ENCODE measurements at regions not wholly inside any gene's neighbourhood (a gene's known extent, or its start where the extent isn't known, plus 50 kb on each side); places are given as distances from the start of the nearest gene placed in this dataset.

DNA sequence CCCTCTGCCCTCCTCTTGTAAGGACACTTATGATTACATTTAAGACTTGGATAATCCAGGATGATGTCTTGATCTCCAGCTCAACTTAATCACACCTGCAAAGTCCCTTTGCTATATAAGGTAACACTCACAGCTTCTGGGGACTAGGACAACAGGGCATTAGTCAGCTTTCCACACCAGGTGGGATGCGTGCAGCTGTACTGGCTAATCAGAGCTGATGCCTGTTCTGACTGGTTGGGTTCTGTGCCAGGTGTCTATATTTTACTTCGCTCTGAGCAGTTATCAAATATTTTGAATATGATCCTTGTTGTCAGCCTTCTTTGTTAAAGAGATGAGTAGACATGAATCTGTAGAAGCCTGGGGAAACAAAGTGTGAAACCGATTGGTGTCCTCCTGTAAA, 115.5 kb upstream of the ATP8B1 start:
- intact Hi-C loops (cut with micrococcal nuclease): no loop called here

GRCh38 chr18:57916684-57917083, 113.6 kb upstream of the ATP8B1 start:
- intact Hi-C loops (cut with micrococcal nuclease): no loop called here

DNA sequence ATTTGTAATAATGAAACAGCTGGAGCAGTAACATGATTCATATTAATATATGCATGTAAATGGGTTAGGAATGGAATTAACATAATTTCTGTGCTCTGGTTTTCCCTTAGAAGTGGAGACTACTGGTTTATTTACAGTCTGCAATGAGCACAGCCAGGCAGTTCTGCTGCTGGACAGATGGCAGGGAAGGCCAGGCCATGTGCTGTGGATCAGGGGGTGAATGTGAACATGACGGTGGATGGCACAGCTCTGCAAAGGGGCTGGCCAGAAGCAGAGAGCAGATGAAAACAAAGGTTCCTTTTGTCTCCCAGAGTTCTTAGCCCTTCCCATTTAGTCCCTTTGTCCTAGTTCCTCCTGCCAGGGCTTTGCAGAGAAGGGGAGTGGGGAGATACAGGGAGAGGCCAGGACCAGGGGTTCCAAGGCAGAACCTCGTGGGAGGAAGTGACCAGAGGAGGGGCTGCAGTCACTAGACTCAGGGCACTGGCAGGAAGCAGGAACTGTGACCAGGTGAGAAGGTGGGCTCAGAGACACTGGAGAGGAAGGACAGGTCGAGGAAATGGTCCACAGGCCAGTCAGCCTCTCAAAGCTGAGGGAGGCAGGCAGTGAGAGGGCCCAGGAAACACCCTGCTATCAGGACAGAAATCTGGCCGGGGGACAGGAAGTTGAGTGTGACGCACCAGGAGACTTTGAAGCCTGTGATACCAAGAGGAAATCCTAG, 112.9 kb upstream of the ATP8B1 start:
- intact Hi-C loops (cut with micrococcal nuclease): no loop called here

- intact Hi-C loops (cut with micrococcal nuclease): no loop called here
Measured at GRCh38 chr18:57915248-57915647, 112.1 kb upstream of the ATP8B1 start.

- intact Hi-C loops (cut with micrococcal nuclease): no loop called here
Measured at GRCh38 chr18:57913686-57914085, 110.6 kb upstream of the ATP8B1 start.

- intact Hi-C loops (cut with micrococcal nuclease): no loop called here
Measured at GRCh38 chr18:57910817-57911216, 107.7 kb upstream of the ATP8B1 start.

- intact Hi-C loops (cut with micrococcal nuclease): no loop called here
Measured at GRCh38 chr18:57910134-57910533, 107.0 kb upstream of the ATP8B1 start.

DNA sequence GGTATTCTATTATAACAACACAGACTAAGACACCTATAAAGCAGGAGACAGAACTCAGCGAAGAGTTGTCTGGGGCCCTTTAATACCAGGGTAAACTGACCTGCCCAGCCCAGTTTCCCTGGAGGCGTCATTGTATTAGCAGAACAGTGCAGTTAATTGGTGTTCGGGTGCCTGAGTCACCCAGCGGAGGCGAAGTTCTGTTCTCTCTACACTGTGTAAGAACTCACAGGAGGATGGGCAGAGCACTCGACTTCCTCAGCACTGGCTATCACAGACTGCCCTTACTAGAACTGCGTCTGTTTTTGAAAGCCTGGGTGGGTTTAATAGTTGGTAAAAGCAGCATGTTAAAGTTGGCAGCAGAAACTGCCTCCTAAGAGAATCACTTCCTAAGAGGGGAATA, 106.5 kb upstream of the ATP8B1 start:
- intact Hi-C loops (cut with micrococcal nuclease): no loop called here

GRCh38 chr18:57908092-57908491, 105.0 kb upstream of the ATP8B1 start:
- intact Hi-C loops (cut with micrococcal nuclease): no loop called here

DNA sequence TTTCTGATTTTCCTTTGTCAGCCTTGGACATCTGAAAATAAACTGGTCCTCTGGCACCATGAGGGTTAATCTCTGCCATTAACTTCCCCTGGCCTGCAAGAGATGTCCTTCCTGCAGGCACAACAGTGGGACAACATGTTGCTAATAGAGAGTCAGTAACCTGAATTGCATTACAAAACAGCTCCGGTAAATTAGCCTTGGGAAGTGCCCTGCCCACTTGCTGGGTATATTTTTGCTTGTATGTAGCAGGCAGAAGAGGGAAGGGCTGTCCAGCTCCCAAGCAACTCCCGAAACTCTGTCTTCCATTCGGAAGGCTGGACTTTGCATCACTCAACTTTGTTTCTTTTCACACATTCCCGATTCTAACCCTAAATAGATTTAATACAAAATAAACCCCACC, 104.4 kb upstream of the ATP8B1 start:
- intact Hi-C loops (cut with micrococcal nuclease): no loop called here

- intact Hi-C loops (cut with micrococcal nuclease): no loop called here
Measured at GRCh38 chr18:57906852-57907251, 103.7 kb upstream of the ATP8B1 start.

- intact Hi-C loops (cut with micrococcal nuclease): no loop called here
Measured at GRCh38 chr18:57904535-57904934, 101.4 kb upstream of the ATP8B1 start.

- intact Hi-C loops (cut with micrococcal nuclease): no loop called here
Measured at GRCh38 chr18:57902721-57903120, 99.6 kb upstream of the ATP8B1 start.

DNA sequence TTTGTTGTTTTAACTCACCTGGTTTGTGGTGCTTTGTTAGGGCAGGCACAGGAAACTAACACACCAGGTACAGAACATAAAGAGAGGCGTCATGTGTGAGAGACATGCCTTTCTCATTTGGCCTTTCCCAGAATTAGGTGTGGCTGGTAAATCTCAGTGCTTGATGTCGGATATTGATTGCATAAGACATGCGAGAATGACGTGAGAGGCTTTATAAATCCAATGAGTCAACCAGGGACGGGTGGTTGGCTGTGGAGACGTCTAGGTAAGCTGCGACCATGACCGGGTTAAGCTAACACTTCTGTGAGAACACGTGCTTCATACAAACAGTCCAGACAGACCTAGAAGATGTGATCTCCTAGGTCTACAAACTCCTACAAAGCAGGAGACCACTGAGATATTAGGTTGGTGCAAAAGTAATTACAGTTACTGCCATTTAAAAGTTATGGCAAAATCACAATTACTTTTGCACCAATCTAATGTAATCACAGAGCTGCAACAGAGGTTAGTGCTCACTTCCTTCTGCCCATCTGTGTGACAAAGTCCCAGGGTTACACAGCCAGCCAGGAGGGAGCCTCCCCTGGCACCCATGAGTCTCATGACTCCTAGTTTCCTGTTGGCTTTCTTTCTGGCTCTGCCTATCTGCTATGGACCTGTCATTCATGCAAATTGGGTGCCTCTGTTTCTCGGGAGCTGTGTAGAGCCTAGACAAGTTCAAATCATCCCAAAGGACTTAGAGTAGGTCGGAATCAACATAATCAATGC, 98.9 kb upstream of the ATP8B1 start:
- intact Hi-C loops (cut with micrococcal nuclease): no loop called here

- intact Hi-C loops (cut with micrococcal nuclease): no loop called here
Measured at GRCh38 chr18:57900906-57901435, 97.9 kb upstream of the ATP8B1 start.

- intact Hi-C loops (cut with micrococcal nuclease): no loop called here
Measured at GRCh38 chr18:57898506-57899124, 95.5 kb upstream of the ATP8B1 start.

DNA sequence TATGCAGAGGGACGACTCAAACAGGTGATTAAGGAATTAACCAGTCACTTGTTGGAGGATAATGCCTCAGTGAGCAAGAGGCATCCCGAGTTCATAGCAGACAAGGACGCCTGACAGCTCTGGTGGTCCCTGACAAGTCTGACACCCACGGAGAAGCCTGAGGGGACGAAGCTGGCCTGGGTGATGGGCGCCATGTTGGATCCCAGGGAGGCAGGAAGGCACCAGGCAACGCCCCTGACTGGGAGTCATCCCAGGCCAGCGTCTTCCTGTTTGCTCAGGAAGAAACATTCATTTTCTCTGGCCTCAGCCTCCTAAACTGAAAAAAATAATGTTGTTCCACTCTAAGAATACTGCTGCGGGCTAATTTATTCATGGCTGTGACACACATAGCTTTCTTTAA, 92.1 kb upstream of the ATP8B1 start:
- intact Hi-C loops (cut with micrococcal nuclease): no loop called here

GRCh38 chr18:57891707-57892391, 88.7 kb upstream of the ATP8B1 start:
- intact Hi-C loops (cut with micrococcal nuclease): no loop called here

DNA sequence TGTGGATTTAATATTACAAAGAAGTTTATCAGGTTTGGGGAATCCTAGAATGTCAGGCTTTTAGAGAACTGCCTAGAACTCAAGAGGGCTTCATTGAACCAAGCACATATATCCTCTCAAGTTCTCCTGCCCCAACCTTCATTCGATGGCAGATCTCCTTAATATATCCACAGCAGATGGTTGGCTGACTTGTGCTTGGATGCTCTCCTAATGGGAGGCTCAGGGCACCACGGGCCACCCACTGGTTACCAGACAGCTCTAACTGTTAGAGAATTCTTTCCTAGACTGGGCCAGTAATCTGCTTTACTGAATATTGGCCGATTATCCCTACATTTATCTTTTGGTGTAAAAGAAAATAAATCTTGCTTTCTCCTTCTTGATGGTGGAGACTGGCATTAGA, 87.2 kb upstream of the ATP8B1 start:
- intact Hi-C loops (cut with micrococcal nuclease): no loop called here

DNA sequence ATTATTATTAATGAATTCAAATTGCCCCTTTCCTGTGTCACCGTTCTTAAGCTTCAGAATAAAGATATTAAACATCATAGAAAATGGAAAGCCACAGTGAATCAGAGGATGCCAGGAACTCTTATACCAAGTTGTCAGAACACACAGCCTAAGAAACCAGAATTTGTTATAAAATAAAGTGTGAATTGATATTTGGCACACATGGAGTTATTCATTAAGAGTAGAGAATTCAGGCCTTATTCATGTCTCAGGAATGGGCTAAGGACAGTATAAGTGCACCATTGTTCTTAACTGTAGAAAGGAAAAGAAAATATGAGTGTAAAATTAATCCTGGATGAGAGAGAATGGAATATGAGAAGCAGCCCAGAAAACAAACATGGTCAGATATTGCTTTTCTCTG, 86.7 kb upstream of the ATP8B1 start:
- intact Hi-C loops (cut with micrococcal nuclease): no loop called here

- intact Hi-C loops (cut with micrococcal nuclease): no loop called here
Measured at GRCh38 chr18:57887543-57888383, 84.6 kb upstream of the ATP8B1 start.
